GM12878 (cell line): ENCODE measurements at regions not wholly inside any gene's neighbourhood (a gene's known extent, or its start where the extent isn't known, plus 50 kb on each side); places are given as distances from the start of the nearest gene placed in this dataset.
"Not testable (repeated sequence)": the region's sequence is repeated elsewhere in the genome, so short reads cannot be mapped to it uniquely, and the experiment has no call there.

Experiments
- ATAC-seq: fragments of 200-7000 bp; cut with Tn5 transposase; 3 replicates; pipeline ENCODE4 v1.9.1; 2020; ENCODE audit warnings: mild to moderate bottlenecking, moderate library complexity
- BruUV-seq: library from RNA; stranded (reverse); fragments of 400-500 nt; replicated peaks from 2 replicates; lab custom pipeline; 2021; lab: Mats Ljungman, UMichigan
- CTCF ChIA-PET: fragments of 300-600 bp; sonication (Branson Sonifier 250); formaldehyde crosslinking; extraction: SDS; loops from one replicate; lab custom pipeline; 2021; ENCODE audit warnings: inconsistent platforms; lab: Yijun Ruan, JAX
- POLR2A ChIA-PET: fragments of 350-600 bp; formaldehyde crosslinking; extraction: SDS; loops from one replicate; lab custom pipeline; 2021; ENCODE audit warnings: inconsistent platforms; lab: Charles Lee
- RAD21 ChIA-PET: fragments of 300-600 bp; sonication (Branson Sonifier 250); formaldehyde crosslinking; loops from one replicate; lab custom pipeline; 2023; ENCODE audit warnings: antibody characterized with exemption; ENCODE audit not compliant: unreplicated experiment; lab: Charles Lee
- SMC1A ChIA-PET: fragments of 300-600 bp; sonication (Branson Sonifier 250); formaldehyde crosslinking; loops from one replicate; lab custom pipeline; 2023; ENCODE audit not compliant: unreplicated experiment, uncharacterized antibody; lab: Charles Lee
- DNase-seq: peaks from one replicate; pipeline ENCODE4 v3.0.0-alpha.2; 2011; ENCODE audit warnings: low read depth, low spot score
- FAIRE-seq: peaks from 3 replicates; lab custom pipeline; 2011; peaks lifted over from hg19 to GRCh38; lab: Jason Lieb, UNC
- H2AFZ ChIP-seq: 2 replicates; pipeline ENCODE4 v1.6.0; 2011; ENCODE audit warnings: low read depth, low read length, control low read depth; ENCODE audit not compliant: control insufficient read depth
- H3K27ac ChIP-seq: 2 replicates; pipeline ENCODE4 v1.5.1; 2011; ENCODE audit warnings: control low read depth; ENCODE audit not compliant: control insufficient read depth, insufficient read depth
- H3K27me3 ChIP-seq, 2 experiments: replicated peaks in 1 of 2; 2 replicates each; pipeline versions ENCODE4 v1.6.0 to v1.6.1; 2011; ENCODE audit warnings: low read length in 1 of 2; ENCODE audit not compliant: control insufficient read depth in 2 of 2, insufficient read depth in 2 of 2
- H3K36me3 ChIP-seq, 2 experiments: 2 replicates each; pipeline ENCODE4 v1.5.1; 2011; ENCODE audit warnings: low read length in 1 of 2; ENCODE audit not compliant: control insufficient read depth in 2 of 2, insufficient read depth in 2 of 2
- H3K4me1 ChIP-seq: 2 replicates; pipeline ENCODE4 v1.6.1; 2011; ENCODE audit warnings: mild to moderate bottlenecking, low read length, moderate library complexity, mixed read lengths; ENCODE audit not compliant: control insufficient read depth, insufficient read depth
- H3K4me2 ChIP-seq: 2 replicates; pipeline ENCODE4 v1.6.0; 2011; ENCODE audit warnings: control low read depth; ENCODE audit not compliant: control insufficient read depth, insufficient read depth
- H3K4me3 ChIP-seq: fragments of 200-600 bp; sonication (generic); 2 replicates; pipeline ENCODE4 v1.5.1; 2016
- H3K79me2 ChIP-seq: 2 replicates; pipeline ENCODE4 v1.6.0; 2011; ENCODE audit warnings: low read length; ENCODE audit not compliant: control insufficient read depth, insufficient read depth
- H3K9ac ChIP-seq: 2 replicates; pipeline ENCODE4 v1.8.0; 2011; ENCODE audit warnings: low read length, control low read depth, mixed read lengths; ENCODE audit not compliant: control insufficient read depth, insufficient read depth
- H3K9me3 ChIP-seq: replicated peaks from 3 replicates; pipeline ENCODE4 v1.5.1; 2011; ENCODE audit warnings: mild to moderate bottlenecking, low read length; ENCODE audit not compliant: control insufficient read depth, insufficient read depth
- H4K20me1 ChIP-seq: 2 replicates; pipeline ENCODE4 v1.6.0; 2011; ENCODE audit not compliant: control insufficient read depth, insufficient read depth
- CREB1 ChIP-seq: IDR thresholded peaks from 2 replicates; pipeline ENCODE4 v1.6.1; 2012; ENCODE audit warnings: low read depth, mild to moderate bottlenecking, inconsistent platforms
- FOS ChIP-seq: IDR thresholded peaks from 3 replicates; pipeline ENCODE4 v1.6.1; 2011; ENCODE audit warnings: borderline replicate concordance; ENCODE audit not compliant: insufficient read length; ENCODE audit errors: extremely low read depth
- HDGF ChIP-seq: fragments of 450-650 bp; IDR thresholded peaks from 2 replicates; pipeline ENCODE4 v1.6.1; 2016; ENCODE audit warnings: antibody characterized with exemption
- KDM1A ChIP-seq: fragments of 200-600 bp; sonication (generic); IDR thresholded peaks from 2 replicates; pipeline ENCODE4 v1.6.1; 2016; ENCODE audit warnings: borderline replicate concordance
- LARP7 ChIP-seq: fragments of 450-650 bp; IDR thresholded peaks from 2 replicates; pipeline ENCODE4 v1.6.1; 2017; ENCODE audit warnings: mild to moderate bottlenecking
- MTA3 ChIP-seq: IDR thresholded peaks from 2 replicates; pipeline ENCODE4 v1.6.1; 2012; ENCODE audit warnings: low read length, inconsistent platforms, borderline replicate concordance
- NR2F1 ChIP-seq: fragments of 450-650 bp; conservative IDR thresholded peaks from 2 replicates; pipeline ENCODE4 v1.6.1; 2017; ENCODE audit warnings: mild to moderate bottlenecking
- RBBP5 ChIP-seq: fragments of 200-600 bp; sonication (generic); conservative IDR thresholded peaks from 2 replicates; pipeline ENCODE4 v1.6.1; 2016
- RELA ChIP-seq: fragments of 450-650 bp; IDR thresholded peaks from 2 replicates; pipeline ENCODE4 v1.8.0; 2014; ENCODE audit warnings: borderline replicate concordance; ENCODE audit not compliant: partially characterized antibody
- SMAD1 ChIP-seq: fragments of 450-650 bp; IDR thresholded peaks from 2 replicates; pipeline ENCODE4 v1.6.1; 2018; ENCODE audit warnings: mild to moderate bottlenecking, low read depth; ENCODE audit not compliant: partially characterized antibody
- SMARCA5 ChIP-seq: fragments of 450-650 bp; IDR thresholded peaks from 2 replicates; pipeline ENCODE4 v1.6.1; 2017; ENCODE audit warnings: mild to moderate bottlenecking
- SPI1 ChIP-seq: IDR thresholded peaks from 2 replicates; pipeline ENCODE4 v1.6.1; 2011; ENCODE audit warnings: low read depth, mild to moderate bottlenecking, low read length, moderate library complexity, borderline replicate concordance; ENCODE audit not compliant: insufficient read depth
- SREBF2 ChIP-seq: IDR thresholded peaks from 2 replicates; pipeline ENCODE4 v1.6.1; 2012; ENCODE audit warnings: mild to moderate bottlenecking, low read length
- SUPT20H ChIP-seq: IDR thresholded peaks from 2 replicates; pipeline ENCODE4 v1.6.1; 2011; ENCODE audit warnings: low read depth, mild to moderate bottlenecking, low read length, moderate library complexity, borderline replicate concordance; ENCODE audit not compliant: control insufficient read depth
- TCF12 ChIP-seq: IDR thresholded peaks from 2 replicates; pipeline ENCODE4 v1.6.1; 2011; ENCODE audit warnings: low read depth, mild to moderate bottlenecking, low read length
- TCF7 ChIP-seq: IDR thresholded peaks from 2 replicates; pipeline ENCODE4 v1.6.1; 2014; ENCODE audit warnings: antibody characterized with exemption, borderline replicate concordance
- ZNF207 ChIP-seq: fragments of 450-650 bp; IDR thresholded peaks from 2 replicates; pipeline ENCODE4 v1.6.1; 2014; ENCODE audit warnings: antibody characterized with exemption, mild to moderate bottlenecking, borderline replicate concordance
- ZNF384 ChIP-seq: IDR thresholded peaks from 2 replicates; pipeline ENCODE4 v1.6.1; 2012; ENCODE audit warnings: low read depth, mild to moderate bottlenecking, low read length, improper control_type of control experiment, borderline replicate concordance
- WGBS: methylation state at CpG from one replicate; pipeline ENCODE4 v1.1.6; 2016; ENCODE audit warnings: low lambda C conversion rate; ENCODE audit not compliant: insufficient replicate concordance, insufficient coverage; ENCODE audit errors: missing lambda C conversion rate; 5-methylcytosine and 5-hydroxymethylcytosine counted together
- in situ Hi-C: fragments of 300-500 bp; cut with MboI; formaldehyde crosslinking; loops from 9 replicates; pipeline ENCODE4 v1.14.3; 2018; ENCODE audit warnings: mixed read lengths
- intact Hi-C: fragments of 100-400 bp; cut with micrococcal nuclease; formaldehyde crosslinking; loops from one replicate; pipeline ENCODE4 v1.14.2; 2022; ENCODE audit not compliant: unreplicated experiment
- TF ChIP-seq, protein P1 (sequence below), 3 experiments: IDR thresholded peaks in 2 of 3; conservative IDR thresholded peaks in 1 of 3; 2 replicates each; pipeline ENCODE4 v1.5.1; 2011; ENCODE audit warnings: low read depth in 3 of 3, low read length in 3 of 3, mild to moderate bottlenecking in 3 of 3, control low read depth in 2 of 3, moderate library complexity in 2 of 3, inconsistent platforms in 1 of 3, mixed read lengths in 1 of 3; ENCODE audit not compliant: control insufficient read depth in 2 of 3, insufficient read depth in 1 of 3; ENCODE audit errors: extremely low read depth in 1 of 3

DNA sequence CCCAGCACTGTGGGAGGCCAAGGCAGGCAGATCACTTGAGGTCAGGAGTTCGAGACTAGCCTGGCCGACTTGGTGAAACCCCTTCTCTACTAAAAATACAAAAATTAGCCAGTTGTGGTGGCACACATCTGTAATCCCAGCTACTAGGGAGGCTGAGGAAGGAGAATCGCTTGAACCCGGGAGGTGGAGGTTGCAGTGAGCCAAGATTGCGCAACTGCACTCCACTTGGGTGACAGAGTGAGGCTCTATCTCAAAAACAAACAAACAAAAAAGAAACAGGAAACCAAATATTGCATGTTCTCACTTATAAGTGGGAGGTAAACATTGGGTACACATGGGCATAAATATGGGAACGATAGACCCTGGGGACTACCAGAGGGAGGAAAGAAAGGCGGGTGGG lies 94.7 kb upstream of the NEDD4L start:
- H3K27me3 ChIP-seq, H3K79me2 ChIP-seq, in situ Hi-C loops, H3K4me2 ChIP-seq, SMC1A ChIA-PET, RAD21 ChIA-PET, intact Hi-C loops, H3K27ac ChIP-seq, DNase-seq, H2AFZ ChIP-seq, FAIRE-seq, H3K9me3 ChIP-seq, H3K36me3 ChIP-seq, H3K4me3 ChIP-seq, H4K20me1 ChIP-seq, H3K4me1 ChIP-seq, POLR2A ChIA-PET, ATAC-seq, BruUV-seq, H3K9ac ChIP-seq: not testable (repeated sequence)
- WGBS, result 96% methylated on average over 7 of the region's 7 CpGs
- CTCF ChIA-PET, result interaction anchor here (2.7 kb wide), 1 partner anchor 10 kb away, joined by 9 read pairs; no protein-coding TSS in a partner anchor

- CTCF ChIA-PET, result interaction anchor here (1.1 kb wide), 1 partner anchor 66 kb away, joined by 4 read pairs; no protein-coding TSS in a partner anchor
- Histone ChIP-seq H3K9me3 (no peaks in the 10 kb centered on the region), H3K4me2 (no peak overlapping the region), H3K79me2 (no peaks in the 10 kb centered on the region), H3K27ac (no peak overlapping the region), H3K4me1 (no peaks in the 10 kb centered on the region), H3K4me3 (no peak overlapping the region), H2AFZ (no peak overlapping the region), H3K36me3 (no peaks in the 10 kb centered on the region), H4K20me1 (no peaks in the 10 kb centered on the region), H3K9ac (no peak overlapping the region), H3K27me3 (no peaks in the 10 kb centered on the region)
- BruUV-seq, result no TSS peak
- RAD21 ChIA-PET, result interaction anchor here (0.7 kb wide), 1 partner anchor 265 kb away, joined by 3 read pairs; no protein-coding TSS in a partner anchor
- in situ Hi-C loops (no loop called here), intact Hi-C loops (no loop called here)
- FAIRE-seq (no peak), DNase-seq (no peak), ATAC-seq (no peak)
- SMC1A ChIA-PET, result interaction anchor here (2.1 kb wide), 1 partner anchor 11 kb away, joined by 5 read pairs; no protein-coding TSS in a partner anchor
- POLR2A ChIA-PET, result no interaction called here
- WGBS, result 64% methylated on average over 3 of the region's 3 CpGs
- TF ChIP-seq SPI1 (no peak), SMARCA5 (no peak), SREBF2 (no peak), KDM1A (no peak), SUPT20H (no peak), FOS (no peak), RBBP5 (no peak), RELA (no peak), ZNF384 (no peak), CREB1 (no peak), HDGF (no peak), ZNF207 (no peak), MTA3 (no peak), TCF7 (no peak), LARP7 (no peak), TCF12 (no peak), NR2F1 (no peak), SMAD1 (no peak)
- TF ChIP-seq, protein P1, sequence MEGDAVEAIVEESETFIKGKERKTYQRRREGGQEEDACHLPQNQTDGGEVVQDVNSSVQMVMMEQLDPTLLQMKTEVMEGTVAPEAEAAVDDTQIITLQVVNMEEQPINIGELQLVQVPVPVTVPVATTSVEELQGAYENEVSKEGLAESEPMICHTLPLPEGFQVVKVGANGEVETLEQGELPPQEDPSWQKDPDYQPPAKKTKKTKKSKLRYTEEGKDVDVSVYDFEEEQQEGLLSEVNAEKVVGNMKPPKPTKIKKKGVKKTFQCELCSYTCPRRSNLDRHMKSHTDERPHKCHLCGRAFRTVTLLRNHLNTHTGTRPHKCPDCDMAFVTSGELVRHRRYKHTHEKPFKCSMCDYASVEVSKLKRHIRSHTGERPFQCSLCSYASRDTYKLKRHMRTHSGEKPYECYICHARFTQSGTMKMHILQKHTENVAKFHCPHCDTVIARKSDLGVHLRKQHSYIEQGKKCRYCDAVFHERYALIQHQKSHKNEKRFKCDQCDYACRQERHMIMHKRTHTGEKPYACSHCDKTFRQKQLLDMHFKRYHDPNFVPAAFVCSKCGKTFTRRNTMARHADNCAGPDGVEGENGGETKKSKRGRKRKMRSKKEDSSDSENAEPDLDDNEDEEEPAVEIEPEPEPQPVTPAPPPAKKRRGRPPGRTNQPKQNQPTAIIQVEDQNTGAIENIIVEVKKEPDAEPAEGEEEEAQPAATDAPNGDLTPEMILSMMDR (IDR thresholded peaks at IDR 0.05 in 2 of 3, conservative IDR thresholded peaks at IDR 0.05 in 1 of 3; ENCODE audit: control insufficient read depth in 2 of 3, extremely low read depth in 1 of 3, insufficient read depth in 1 of 3, low read depth in 3 of 3, low read length in 3 of 3), result no peak
Observed at GRCh38 chr18:57947117-57947516, 96.9 kb upstream of the NEDD4L start.
